NCI-H82 treated with DMSO at 0.1 percent for 48 hours (cell line): ENCODE measurements at regions not wholly inside any gene's neighbourhood (a gene's known extent, or its start where the extent isn't known, plus 50 kb on each side); places are given as distances from the start of the nearest gene placed in this dataset.
A peak's percentile ranks its signal among the peaks of the same experiment; 100 is the strongest.
"Not testable (repeated sequence)": the region's sequence is repeated elsewhere in the genome, so short reads cannot be mapped to it uniquely, and the experiment has no call there.

Source experiments
- DNase-seq: peaks from one replicate; lab custom pipeline; 2025; ENCODE audit not compliant: unreplicated experiment; lab: John Stamatoyannopoulos, UW

GRCh38 chr3:158026236-158026635, 80.0 kb downstream of the SHOX2 start:
- no peak for DNase-seq

GRCh38 chr3:158019897-158020296, 86.3 kb downstream of the SHOX2 start:
- DNase-seq, result not testable (repeated sequence)

- DNase-seq, result no peak
Observed at GRCh38 chr3:158018462-158018861, 87.8 kb downstream of the SHOX2 start.

GRCh38 chr3:158012901-158013300, 93.3 kb downstream of the SHOX2 start:
- no peak for DNase-seq

GRCh38 chr3:158005391-158006100, 100.7 kb downstream of the SHOX2 start:
- no peak for DNase-seq

GRCh38 chr3:157999246-157999645, 107.0 kb downstream of the SHOX2 start:
- no peak for DNase-seq

- no peak for DNase-seq
Observed at GRCh38 chr3:157982359-157982758, 123.9 kb downstream of the SHOX2 start.

GRCh38 chr3:157981819-157982218, 124.4 kb downstream of the SHOX2 start:
- no peak for DNase-seq

- DNase-seq, result no peak
Observed at GRCh38 chr3:157979022-157979421, 127.2 kb downstream of the SHOX2 start.

- DNase-seq, result no peak
Observed at GRCh38 chr3:157961665-157962064, 144.6 kb downstream of the SHOX2 start.

- DNase-seq, result peak; percentile 95
Observed at GRCh38 chr3:157958457-157958856, 147.8 kb downstream of the SHOX2 start.

- no peak for DNase-seq
Observed at GRCh38 chr3:157956850-157957249, 149.4 kb downstream of the SHOX2 start.

- DNase-seq, result no peak
Observed at GRCh38 chr3:157956176-157956575, 150.0 kb downstream of the SHOX2 start.

GRCh38 chr3:157953565-157953964, 152.7 kb downstream of the SHOX2 start:
- DNase-seq, result no peak

GRCh38 chr3:157948605-157949383, 157.4 kb downstream of the SHOX2 start:
- DNase-seq, result no peak

GRCh38 chr3:157939166-157939565, 167.1 kb downstream of the SHOX2 start:
- DNase-seq, result no peak

- DNase-seq, result no peak
Observed at GRCh38 chr3:157938154-157938779, 168.0 kb downstream of the SHOX2 start.

GRCh38 chr3:157931517-157931916, 174.7 kb downstream of the SHOX2 start:
- DNase-seq, result no peak

GRCh38 chr3:157930000-157930780, 176.0 kb downstream of the SHOX2 start:
- DNase-seq, result no peak

GRCh38 chr3:157926822-157927221, 179.4 kb downstream of the SHOX2 start:
- no peak for DNase-seq

- no peak for DNase-seq
Observed at GRCh38 chr3:157922614-157923013, 183.6 kb downstream of the SHOX2 start.
